NCI-H1417 treated with DMSO at 0.1 percent for 48 hours (cell line): ENCODE measurements at regions not wholly inside any gene's neighbourhood (a gene's known extent, or its start where the extent isn't known, plus 50 kb on each side); places are given as distances from the start of the nearest gene placed in this dataset.

Experiments
- DNase-seq: peaks from one replicate; lab custom pipeline; 2025; lab: John Stamatoyannopoulos, UW

- no peak for DNase-seq
Measured at GRCh38 chr11:115720602-115721245, 216.5 kb upstream of the CADM1 start.

GRCh38 chr11:115718945-115719344 is 214.7 kb upstream of the CADM1 start:
- DNase-seq: no peak

GRCh38 chr11:115718106-115718505 is 213.9 kb upstream of the CADM1 start:
- DNase-seq: no peak

GRCh38 chr11:115716601-115717529 is 212.7 kb upstream of the CADM1 start:
- no peak for DNase-seq

- no peak for DNase-seq
Measured at GRCh38 chr11:115716080-115716479, 211.9 kb upstream of the CADM1 start.

GRCh38 chr11:115715251-115715770 is 211.1 kb upstream of the CADM1 start:
- no peak for DNase-seq

- DNase-seq: no peak
Measured at GRCh38 chr11:115712296-115712695, 208.1 kb upstream of the CADM1 start.

- no peak for DNase-seq
Measured at GRCh38 chr11:115710980-115711379, 206.8 kb upstream of the CADM1 start.

- no peak for DNase-seq
Measured at GRCh38 chr11:115710426-115710825, 206.2 kb upstream of the CADM1 start.

GRCh38 chr11:115709297-115709696 is 205.1 kb upstream of the CADM1 start:
- DNase-seq: no peak

GRCh38 chr11:115707180-115707905 is 203.1 kb upstream of the CADM1 start:
- no peak for DNase-seq

- DNase-seq: no peak
Measured at GRCh38 chr11:115706626-115707135, 202.5 kb upstream of the CADM1 start.

- DNase-seq: no peak
Measured at GRCh38 chr11:115705200-115705599, 201.0 kb upstream of the CADM1 start.

GRCh38 chr11:115700981-115701875 is 197.0 kb upstream of the CADM1 start:
- DNase-seq: no peak

- peak; percentile 17 for DNase-seq
Measured at GRCh38 chr11:115700496-115700895, 196.3 kb upstream of the CADM1 start.

GRCh38 chr11:115699733-115700132 is 195.5 kb upstream of the CADM1 start:
- no peak for DNase-seq

- DNase-seq: no peak
Measured at GRCh38 chr11:115699326-115699725, 195.1 kb upstream of the CADM1 start.

- no peak for DNase-seq
Measured at GRCh38 chr11:115698243-115698642, 194.0 kb upstream of the CADM1 start.

GRCh38 chr11:115696563-115696962 is 192.3 kb upstream of the CADM1 start:
- no peak for DNase-seq

- DNase-seq: peak; percentile 60
Measured at GRCh38 chr11:115695677-115696364, 191.6 kb upstream of the CADM1 start.

- DNase-seq: no peak
Measured at GRCh38 chr11:115693002-115693401, 188.8 kb upstream of the CADM1 start.
